Neuronal stem cell (in vitro differentiated cells): ENCODE measurements at regions not wholly inside any gene's neighbourhood (a gene's known extent, or its start where the extent isn't known, plus 50 kb on each side); places are given as distances from the start of the nearest gene placed in this dataset.

ENCODE experiments used
- DNase-seq: peaks from one replicate; pipeline ENCODE4 v3.0.0-alpha.2; 2013; ENCODE audit warnings: low spot score
- H2AFZ ChIP-seq: one replicate; pipeline ENCODE4 v1.6.1; 2013; ENCODE audit warnings: mild to moderate bottlenecking, low read length, inconsistent platforms
- H2AK5ac ChIP-seq: 2 replicates; pipeline ENCODE4 v1.6.1; 2013; ENCODE audit warnings: low read depth, mild to moderate bottlenecking, inconsistent platforms, low read length, moderate library complexity, mixed read lengths
- H2BK120ac ChIP-seq: 2 replicates; pipeline ENCODE4 v1.6.1; 2013; ENCODE audit warnings: low read depth, mild to moderate bottlenecking, inconsistent platforms, low read length, moderate library complexity, mixed read lengths
- H2BK12ac ChIP-seq: one replicate; pipeline ENCODE4 v1.6.1; 2013; ENCODE audit warnings: low read length, inconsistent platforms
- H2BK15ac ChIP-seq: 2 replicates; pipeline ENCODE4 v1.6.1; 2013; ENCODE audit warnings: mild to moderate bottlenecking, low read length, inconsistent platforms, mixed read lengths
- H2BK5ac ChIP-seq: one replicate; pipeline ENCODE4 v1.6.1; 2013; ENCODE audit warnings: inconsistent platforms, mild to moderate bottlenecking, low read length, moderate library complexity
- H3K14ac ChIP-seq: one replicate; pipeline ENCODE4 v1.6.1; 2013; ENCODE audit warnings: low read length, inconsistent platforms
- H3K18ac ChIP-seq: 2 replicates; pipeline ENCODE4 v1.6.1; 2013; ENCODE audit warnings: low read length, inconsistent platforms
- H3K23ac ChIP-seq: 2 replicates; pipeline ENCODE4 v1.6.1; 2013; ENCODE audit warnings: low read depth, mild to moderate bottlenecking, mixed read lengths, low read length, inconsistent platforms; ENCODE audit not compliant: poor library complexity
- H3K27ac ChIP-seq: replicated peaks from 3 replicates; pipeline ENCODE4 v1.5.1; 2013; ENCODE audit warnings: low read length, inconsistent platforms
- H3K27me3 ChIP-seq, 3 experiments: 2 replicates each; pipeline ENCODE4 v1.6.1; 2013; ENCODE audit warnings: low read length in 3 of 3, mild to moderate bottlenecking in 2 of 3, inconsistent platforms in 1 of 3, low read depth in 1 of 3, mixed read lengths in 1 of 3, moderate library complexity in 1 of 3; ENCODE audit not compliant: control insufficient read depth in 3 of 3, insufficient read depth in 3 of 3
- H3K36me3 ChIP-seq, 2 donors: replicated peaks in 1 of 2; 2 replicates each; pipeline ENCODE4 v1.6.1; 2013; ENCODE audit warnings: low read length in 2 of 2; ENCODE audit not compliant: control insufficient read depth in 2 of 2, insufficient read depth in 2 of 2
- H3K4ac ChIP-seq: 2 replicates; pipeline ENCODE4 v1.6.1; 2013; ENCODE audit warnings: inconsistent platforms, mild to moderate bottlenecking, low read length, moderate library complexity
- H3K4me1 ChIP-seq, 2 donors: 1 replicate in 1 of 2; 2 replicates in 1 of 2; pipeline ENCODE4 v1.6.1; 2013; ENCODE audit warnings: low read length in 2 of 2, low read depth in 1 of 2; ENCODE audit not compliant: control insufficient read depth in 2 of 2, insufficient read depth in 1 of 2
- H3K4me2 ChIP-seq: one replicate; pipeline ENCODE4 v1.6.1; 2013; ENCODE audit warnings: mild to moderate bottlenecking, low read length, inconsistent platforms; ENCODE audit not compliant: insufficient read depth, poor library complexity, severe bottlenecking
- H3K4me3 ChIP-seq, 2 donors: 2 replicates each; pipeline ENCODE4 v1.5.1; 2013; ENCODE audit warnings: low read length in 2 of 2, mild to moderate bottlenecking in 2 of 2, inconsistent platforms in 1 of 2, moderate library complexity in 1 of 2
- H3K79me1 ChIP-seq: one replicate; pipeline ENCODE4 v1.6.1; 2013; ENCODE audit warnings: low read depth, mild to moderate bottlenecking, inconsistent platforms, low read length, moderate library complexity
- H3K9ac ChIP-seq: one replicate; pipeline ENCODE4 v1.6.1; 2013; ENCODE audit warnings: mild to moderate bottlenecking, low read depth, low read length, inconsistent platforms; ENCODE audit not compliant: poor library complexity
- H3K9me3 ChIP-seq, 2 donors: replicated peaks in 1 of 2; 2 replicates each; pipeline versions ENCODE3 to v1.6.1; 2013; ENCODE audit warnings: low read length in 2 of 2, mild to moderate bottlenecking in 2 of 2, inconsistent platforms in 1 of 2, low read depth in 1 of 2, mixed read lengths in 1 of 2, moderate library complexity in 1 of 2; ENCODE audit not compliant: control insufficient read depth in 2 of 2, insufficient read depth in 1 of 2
- H4K8ac ChIP-seq: one replicate; pipeline ENCODE4 v1.6.1; 2013; ENCODE audit warnings: low read depth, mild to moderate bottlenecking, inconsistent platforms, low read length, moderate library complexity
- H4K91ac ChIP-seq: one replicate; pipeline ENCODE4 v1.6.1; 2013; ENCODE audit warnings: low read length, low read depth, mild to moderate bottlenecking, inconsistent platforms; ENCODE audit not compliant: poor library complexity
- WGBS, 2 donors: extraction: QIAGEN DNeasy Blood & Tissue Kit; methylation state at CpG; one replicate each; pipeline ENCODE4 v1.1.7; 2013; ENCODE audit warnings: missing lambda C conversion rate in 2 of 2, mixed read lengths in 1 of 2; ENCODE audit not compliant: insufficient read length in 2 of 2, insufficient replicate concordance in 1 of 2; ENCODE audit errors: extremely low coverage in 2 of 2; 5-methylcytosine and 5-hydroxymethylcytosine counted together

DNA sequence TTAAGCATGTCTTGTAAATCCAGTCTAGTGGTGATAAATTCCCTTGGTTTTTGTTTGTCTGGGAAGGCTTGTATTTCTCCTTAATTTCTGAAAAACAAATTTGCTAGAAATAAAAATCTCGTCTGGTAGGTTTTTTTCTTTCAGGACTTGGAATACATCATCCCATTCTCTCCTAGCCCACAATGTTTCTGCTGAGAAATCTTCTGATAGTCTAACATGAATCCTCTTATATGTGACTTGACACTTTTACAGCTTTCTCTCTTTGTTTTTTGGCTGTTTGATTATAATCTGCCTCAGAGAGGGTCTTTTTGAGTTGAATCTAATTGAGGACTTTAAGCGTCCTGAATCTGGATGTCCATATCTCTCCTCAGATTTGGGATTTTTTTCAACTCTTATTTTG is 104.9 kb downstream of the FEM1C start:
- DNase-seq = no peak
- Histone ChIP-seq H2AK5ac (no peak overlapping the region), H3K4ac (no peak overlapping the region), H3K36me3 (no peaks in the 10 kb centered on the region), H4K91ac (no peak overlapping the region), H3K27me3 (no peaks in the 10 kb centered on the region), H3K27ac (no peak overlapping the region), H2BK5ac (no peak overlapping the region), H2AFZ (no peak overlapping the region), H3K9me3 (peaks cover 0 to 11% of the 10 kb centered on the region in 2 donors), H2BK120ac (no peak overlapping the region), H3K4me1 (no peaks in the 10 kb centered on the region), H3K18ac (no peak overlapping the region), H3K79me1 (no peaks in the 10 kb centered on the region), H3K23ac (no peak overlapping the region), H2BK15ac (no peak overlapping the region), H4K8ac (no peak overlapping the region), H3K14ac (no peak overlapping the region), H3K9ac (no peak overlapping the region), H2BK12ac (no peak overlapping the region), H3K4me3 (no peak overlapping the region), H3K4me2 (no peak overlapping the region)
- no CpG with 5 or more reads among the region's 2 CpGs for WGBS, 2 donors

DNA sequence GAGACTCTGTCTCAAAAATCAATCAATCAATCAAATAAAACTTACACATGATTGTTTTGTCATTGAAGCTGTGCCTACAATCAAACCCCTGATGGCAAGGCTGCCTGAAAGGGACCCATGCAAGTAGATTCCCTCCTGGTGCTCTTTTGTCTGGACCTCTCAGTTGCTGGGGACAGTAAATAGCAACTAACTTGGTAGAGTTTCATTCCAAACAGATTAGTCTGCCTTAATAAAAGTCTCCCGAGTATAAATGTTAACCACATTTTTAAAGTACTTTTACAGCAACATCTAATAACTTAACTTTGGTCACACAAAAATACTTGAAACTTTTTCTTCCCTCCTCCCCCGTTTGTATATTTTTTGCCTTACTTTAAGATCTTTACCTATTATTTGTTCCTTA is 105.5 kb downstream of the FEM1C start:
- no peak overlapping the region for H2BK5ac ChIP-seq
- no CpG with 5 or more reads among the region's 2 CpGs for WGBS, 2 donors
- H3K4ac ChIP-seq = no peak overlapping the region
- H3K79me1 ChIP-seq = no peaks in the 10 kb centered on the region
- H3K9me3 ChIP-seq = peaks cover 0 to 11% of the 10 kb centered on the region in 2 donors
- H2BK15ac ChIP-seq = no peak overlapping the region
- H2BK120ac ChIP-seq = no peak overlapping the region
- H2AK5ac ChIP-seq = no peak overlapping the region
- no peak overlapping the region for H3K27ac ChIP-seq
- no peaks in the 10 kb centered on the region for H3K4me1 ChIP-seq
- no peak overlapping the region for H3K18ac ChIP-seq
- no peak for DNase-seq
- H3K23ac ChIP-seq = no peak overlapping the region
- no peaks in the 10 kb centered on the region for H3K27me3 ChIP-seq
- H2AFZ ChIP-seq = no peak overlapping the region
- no peak overlapping the region for H3K4me3 ChIP-seq
- no peak overlapping the region for H3K9ac ChIP-seq
- no peak overlapping the region for H3K4me2 ChIP-seq
- no peak overlapping the region for H4K91ac ChIP-seq
- no peaks in the 10 kb centered on the region for H3K36me3 ChIP-seq
- no peak overlapping the region for H2BK12ac ChIP-seq
- H3K14ac ChIP-seq = no peak overlapping the region
- no peak overlapping the region for H4K8ac ChIP-seq

- Histone ChIP-seq H3K9me3 (peaks cover 0 to 6% of the 10 kb centered on the region in 2 donors), H2AFZ (no peak overlapping the region), H3K4ac (no peak overlapping the region), H3K79me1 (no peaks in the 10 kb centered on the region), H3K23ac (no peak overlapping the region), H2BK12ac (no peak overlapping the region), H2BK15ac (no peak overlapping the region), H3K36me3 (no peaks in the 10 kb centered on the region), H2BK120ac (no peak overlapping the region), H2AK5ac (no peak overlapping the region), H4K8ac (no peak overlapping the region), H3K27ac (no peak overlapping the region), H3K14ac (no peak overlapping the region), H2BK5ac (no peak overlapping the region), H3K27me3 (no peaks in the 10 kb centered on the region), H3K4me3 (no peak overlapping the region), H4K91ac (no peak overlapping the region), H3K4me1 (no peaks in the 10 kb centered on the region), H3K18ac (no peak overlapping the region), H3K4me2 (no peak overlapping the region), H3K9ac (no peak overlapping the region)
- no peak for DNase-seq
- WGBS, 2 donors = no CpG with 5 or more reads among the region's 3 CpGs
Measured at GRCh38 chr5:115435778-115436712, 108.5 kb downstream of the FEM1C start.

GRCh38 chr5:115435065-115435777 is 109.4 kb downstream of the FEM1C start:
- DNase-seq = no peak

More at GRCh38 chr5:115435065-115435777, 109.4 kb downstream of the FEM1C start:
- Histone ChIP-seq H3K4me2 (no peak overlapping the region), H4K91ac (no peak overlapping the region), H2AK5ac (no peak overlapping the region), H2AFZ (no peak overlapping the region), H2BK5ac (no peak overlapping the region), H3K27ac (no peak overlapping the region), H4K8ac (no peak overlapping the region), H3K9ac (no peak overlapping the region), H2BK120ac (no peak overlapping the region), H3K27me3 (no peaks in the 10 kb centered on the region), H2BK12ac (no peak overlapping the region), H3K4me1 (no peaks in the 10 kb centered on the region), H3K9me3 (no peaks in the 10 kb centered on the region), H3K79me1 (no peaks in the 10 kb centered on the region), H2BK15ac (no peak overlapping the region), H3K23ac (no peak overlapping the region), H3K4ac (no peak overlapping the region), H3K14ac (no peak overlapping the region), H3K18ac (no peak overlapping the region), H3K4me3 (no peak overlapping the region), H3K36me3 (no peaks in the 10 kb centered on the region)
- WGBS, 2 donors = no CpG with 5 or more reads among the region's 4 CpGs
